ENCODE measurements at regions not wholly inside any gene's neighbourhood (a gene's known extent, or its start where the extent isn't known, plus 50 kb on each side); places are given as distances from the start of the nearest gene placed in this dataset.

DNA sequence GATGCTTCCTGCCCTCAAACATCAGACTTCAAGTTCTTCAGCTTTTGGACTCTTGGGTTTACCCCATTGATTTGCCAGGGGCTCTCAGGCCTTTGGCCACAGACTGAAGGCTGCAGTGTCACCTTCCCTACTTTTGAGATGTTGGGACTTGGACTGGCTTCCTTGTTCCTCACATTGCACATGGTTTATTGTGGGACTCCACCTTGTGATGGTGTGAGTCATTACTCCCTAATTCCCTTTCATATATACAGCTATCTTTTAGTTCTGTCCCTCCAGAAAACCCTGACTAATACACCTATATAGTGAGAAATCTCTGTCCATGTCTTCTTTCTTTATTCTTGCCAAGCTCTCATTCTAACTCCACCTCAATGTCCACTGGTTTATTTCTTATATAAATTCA lies 736.9 kb upstream of the HS3ST1 start:
- no peak for TF ChIP-seq CTCF (IDR thresholded peaks at IDR 0.05)
- no peak for TF ChIP-seq POLR2AphosphoS5 (IDR thresholded peaks at IDR 0.05; ENCODE audit: low read depth, low read length)
- no peak for TF ChIP-seq FOXM1 (IDR thresholded peaks at IDR 0.05; ENCODE audit: low read depth)
- no peak for TF ChIP-seq TAF1 (IDR thresholded peaks at IDR 0.05; ENCODE audit: borderline replicate concordance, low read depth, low read length)
- TF ChIP-seq EZH2phosphoT487 (IDR thresholded peaks at IDR 0.05; ENCODE audit: borderline replicate concordance, low read depth): no peak
- TF ChIP-seq RFX5 (IDR thresholded peaks at IDR 0.05; ENCODE audit: low read length): no peak
- TF ChIP-seq SIN3A (IDR thresholded peaks at IDR 0.05; ENCODE audit: borderline replicate concordance, low read depth, low read length): no peak
- TF ChIP-seq EP300 (IDR thresholded peaks at IDR 0.05; ENCODE audit: borderline replicate concordance in 1 of 2, low read depth in 1 of 2, low read length in 1 of 2): no peak
